ENCODE measurements at regions not wholly inside any gene's neighbourhood (a gene's known extent, or its start where the extent isn't known, plus 50 kb on each side); places are given as distances from the start of the nearest gene placed in this dataset.

DNA sequence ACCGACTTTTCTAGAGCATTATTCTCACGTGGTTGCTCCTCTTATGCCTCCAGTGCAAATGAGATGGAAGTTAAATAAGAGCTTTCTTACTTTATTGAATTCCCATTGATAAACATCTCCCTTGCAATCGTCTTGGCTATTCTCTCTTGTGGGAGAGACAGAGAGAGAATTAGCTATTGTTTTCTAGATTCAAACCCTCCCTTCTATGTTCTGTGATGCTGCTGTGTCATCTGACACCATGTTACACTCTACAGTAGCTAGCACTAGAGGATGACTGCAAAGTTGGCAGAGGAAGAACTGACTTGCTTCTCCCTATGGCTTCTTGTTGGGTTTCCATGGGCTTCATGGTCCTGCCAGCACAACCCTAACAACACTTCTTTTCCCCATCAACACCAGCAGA lies 134.6 kb upstream of the RANBP3L start:
- Histone ChIP-seq H3K27ac (no peak overlapping the region), H3K4me1 (no peaks in the 10 kb centered on the region), H3K36me3 (no peaks in the 10 kb centered on the region), H3K4me3 (replicated peaks in 1 of 3) (no peak overlapping the region), H3K27me3 (no peaks in the 10 kb centered on the region), H3K9me3 (no peaks in the 10 kb centered on the region)
- 53 to 63% methylated on average over 3 of the region's 3 CpGs for WGBS, 2 donors
- intact Hi-C loops (cut with DNase I) = no loop called here
- DNase-seq = no peak
- TF ChIP-seq, protein P1, sequence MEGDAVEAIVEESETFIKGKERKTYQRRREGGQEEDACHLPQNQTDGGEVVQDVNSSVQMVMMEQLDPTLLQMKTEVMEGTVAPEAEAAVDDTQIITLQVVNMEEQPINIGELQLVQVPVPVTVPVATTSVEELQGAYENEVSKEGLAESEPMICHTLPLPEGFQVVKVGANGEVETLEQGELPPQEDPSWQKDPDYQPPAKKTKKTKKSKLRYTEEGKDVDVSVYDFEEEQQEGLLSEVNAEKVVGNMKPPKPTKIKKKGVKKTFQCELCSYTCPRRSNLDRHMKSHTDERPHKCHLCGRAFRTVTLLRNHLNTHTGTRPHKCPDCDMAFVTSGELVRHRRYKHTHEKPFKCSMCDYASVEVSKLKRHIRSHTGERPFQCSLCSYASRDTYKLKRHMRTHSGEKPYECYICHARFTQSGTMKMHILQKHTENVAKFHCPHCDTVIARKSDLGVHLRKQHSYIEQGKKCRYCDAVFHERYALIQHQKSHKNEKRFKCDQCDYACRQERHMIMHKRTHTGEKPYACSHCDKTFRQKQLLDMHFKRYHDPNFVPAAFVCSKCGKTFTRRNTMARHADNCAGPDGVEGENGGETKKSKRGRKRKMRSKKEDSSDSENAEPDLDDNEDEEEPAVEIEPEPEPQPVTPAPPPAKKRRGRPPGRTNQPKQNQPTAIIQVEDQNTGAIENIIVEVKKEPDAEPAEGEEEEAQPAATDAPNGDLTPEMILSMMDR (IDR thresholded peaks at IDR 0.05) = no peak
- TF ChIP-seq POLR2A (IDR thresholded peaks at IDR 0.05) = no peak

DNA sequence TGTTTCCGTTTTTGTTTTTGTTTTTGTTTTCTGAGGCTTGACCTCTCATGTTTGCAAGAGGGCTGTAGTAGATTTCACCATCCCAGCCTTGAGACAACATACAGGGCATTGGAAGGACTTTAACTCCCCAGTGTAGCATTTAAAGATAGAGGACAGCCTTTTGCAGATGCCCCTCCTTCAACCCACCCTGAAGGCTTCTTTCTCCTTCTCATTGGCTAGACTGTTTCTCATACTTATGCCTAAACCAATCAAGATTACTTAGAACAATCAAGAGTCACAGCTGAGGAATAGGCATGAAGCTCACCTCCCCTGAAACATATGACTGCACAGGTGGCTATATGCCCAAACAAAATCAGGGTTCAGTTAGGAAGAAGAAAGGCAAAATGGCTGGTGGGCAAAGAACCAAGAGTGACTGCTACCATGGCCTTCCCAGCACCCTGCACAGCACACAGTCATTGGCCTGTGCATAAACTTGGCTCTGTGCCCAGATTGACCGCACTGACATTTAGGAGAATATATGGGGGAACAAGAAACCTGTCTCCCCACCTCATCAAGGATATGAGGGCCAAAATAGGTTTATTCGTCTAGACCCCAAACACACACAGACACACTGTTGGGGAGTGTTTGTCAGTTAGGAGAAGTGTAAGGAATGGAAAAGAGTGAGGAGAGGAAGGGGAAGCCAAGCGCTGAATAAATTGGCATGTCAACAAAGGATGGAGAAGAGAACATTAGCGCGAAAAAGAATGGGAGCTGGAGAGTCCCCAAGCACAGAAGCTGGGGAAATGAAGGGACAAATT lies 137.3 kb upstream of the RANBP3L start:
- Histone ChIP-seq H3K4me1 (no peaks in the 10 kb centered on the region), H3K36me3 (no peaks in the 10 kb centered on the region), H3K27ac (no peak overlapping the region), H3K27me3 (no peaks in the 10 kb centered on the region), H3K4me3 (replicated peaks in 1 of 3) (no peak overlapping the region), H3K9me3 (no peaks in the 10 kb centered on the region)
- 69 to 70% methylated on average over 6 of the region's 6 CpGs for WGBS, 2 donors
- DNase-seq = no peak
- intact Hi-C loops (cut with DNase I) = no loop called here
- TF ChIP-seq POLR2A (IDR thresholded peaks at IDR 0.05) = no peak
- TF ChIP-seq, protein P1 (IDR thresholded peaks at IDR 0.05) = no peak

DNA sequence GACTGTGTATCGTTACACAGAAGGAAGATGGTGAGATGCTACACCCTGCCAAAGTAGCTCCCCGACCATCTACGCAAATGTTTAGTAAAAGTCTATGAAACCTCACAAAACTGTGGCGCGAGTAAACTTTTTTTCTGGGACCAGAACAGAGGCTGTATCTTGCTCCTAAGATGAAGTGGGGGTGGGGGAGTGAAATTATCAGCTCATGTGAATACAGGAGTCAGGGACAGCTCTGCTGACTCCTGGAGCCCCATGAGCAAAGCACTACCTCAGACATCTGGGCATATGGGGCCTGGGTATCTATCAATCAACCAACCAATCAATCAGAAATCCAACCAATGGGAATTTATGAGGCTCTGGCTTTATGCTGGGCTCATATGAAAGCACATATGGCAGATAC lies 138.6 kb upstream of the RANBP3L start:
- Histone ChIP-seq H3K27me3 (no peaks in the 10 kb centered on the region), H3K9me3 (no peaks in the 10 kb centered on the region), H3K4me3 (replicated peaks in 1 of 3) (no peak overlapping the region), H3K4me1 (peaks cover 4 to 5% of the 10 kb centered on the region in 2 donors), H3K36me3 (no peaks in the 10 kb centered on the region), H3K27ac (no peak overlapping the region)
- intact Hi-C loops (cut with DNase I) = no loop called here
- no peak for DNase-seq
- WGBS, 2 donors = 86 to 97% methylated on average over 5 of the region's 5 CpGs
- no peak for TF ChIP-seq POLR2A (IDR thresholded peaks at IDR 0.05)
- TF ChIP-seq, protein P1 (IDR thresholded peaks at IDR 0.05) = no peak

DNA sequence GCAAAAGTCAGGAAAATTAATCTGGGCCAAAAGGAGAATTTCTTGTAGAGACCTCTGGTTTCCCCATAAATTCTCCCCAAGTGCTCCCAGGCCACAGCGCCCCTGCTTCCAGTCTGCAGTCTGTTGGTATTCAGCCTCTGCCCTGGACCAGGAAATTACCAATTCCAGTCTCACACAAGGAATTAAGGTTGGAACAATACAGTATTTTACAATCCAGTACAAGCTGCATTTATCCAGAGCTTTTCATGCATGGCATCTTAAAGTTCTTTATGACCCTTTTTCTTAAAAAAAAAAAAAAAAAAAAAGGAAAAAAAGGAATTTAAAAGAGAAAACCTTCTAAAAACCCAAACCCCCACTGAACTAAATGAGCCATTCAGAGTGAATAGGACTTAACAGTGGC lies 139.6 kb upstream of the RANBP3L start:
- WGBS, 2 donors = 91 to 100% methylated on average over 1 of the region's 1 CpG
- H3K4me1 ChIP-seq = peaks cover 4 to 5% of the 10 kb centered on the region in 2 donors
- DNase-seq = no peak
- no peaks in the 10 kb centered on the region for H3K9me3 ChIP-seq
- TF ChIP-seq, protein P1 (IDR thresholded peaks at IDR 0.05) = no peak
- no peak for TF ChIP-seq POLR2A (IDR thresholded peaks at IDR 0.05)
- H3K27me3 ChIP-seq = no peaks in the 10 kb centered on the region
- no peaks in the 10 kb centered on the region for H3K36me3 ChIP-seq
- intact Hi-C loops (cut with DNase I) = no loop called here
- H3K4me3 ChIP-seq (replicated peaks in 1 of 3) = no peak overlapping the region
- no peak overlapping the region for H3K27ac ChIP-seq

DNA sequence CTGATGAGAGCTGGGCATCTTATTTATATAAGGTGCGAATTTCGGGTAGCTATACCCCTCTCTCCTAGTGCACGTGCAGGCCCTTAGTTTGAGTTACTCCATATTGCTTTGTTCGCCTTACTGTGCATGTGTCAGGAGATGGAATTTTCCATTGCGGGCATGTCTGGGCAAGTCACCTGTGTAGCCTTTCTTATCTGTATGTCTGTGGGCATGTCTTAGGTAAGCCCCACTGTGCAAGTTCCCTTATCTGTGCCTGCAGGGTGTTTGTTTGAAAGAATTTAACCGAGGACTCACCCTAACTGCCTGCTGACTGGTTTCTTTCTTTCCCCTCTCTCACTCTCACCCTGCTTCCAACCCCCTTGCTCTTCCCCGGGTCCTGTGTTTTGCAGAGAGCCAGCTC lies 140.7 kb upstream of the RANBP3L start:
- 73 to 80% methylated on average over 7 of the region's 7 CpGs for WGBS, 2 donors
- Histone ChIP-seq H3K27me3 (no peaks in the 10 kb centered on the region), H3K9me3 (no peaks in the 10 kb centered on the region), H3K4me1 (peaks cover 4 to 5% of the 10 kb centered on the region in 2 donors), H3K27ac (no peak overlapping the region), H3K36me3 (no peaks in the 10 kb centered on the region), H3K4me3 (replicated peaks in 1 of 3) (no peak overlapping the region)
- no peak for DNase-seq
- intact Hi-C loops (cut with DNase I) = no loop called here
- TF ChIP-seq, protein P1 (IDR thresholded peaks at IDR 0.05) = no peak
- TF ChIP-seq POLR2A (IDR thresholded peaks at IDR 0.05) = no peak

All from thyroid gland (tissue), 4 donors.